ENCODE measurements at regions not wholly inside any gene's neighbourhood (a gene's known extent, or its start where the extent isn't known, plus 50 kb on each side); places are given as distances from the start of the nearest gene placed in this dataset.

DNA sequence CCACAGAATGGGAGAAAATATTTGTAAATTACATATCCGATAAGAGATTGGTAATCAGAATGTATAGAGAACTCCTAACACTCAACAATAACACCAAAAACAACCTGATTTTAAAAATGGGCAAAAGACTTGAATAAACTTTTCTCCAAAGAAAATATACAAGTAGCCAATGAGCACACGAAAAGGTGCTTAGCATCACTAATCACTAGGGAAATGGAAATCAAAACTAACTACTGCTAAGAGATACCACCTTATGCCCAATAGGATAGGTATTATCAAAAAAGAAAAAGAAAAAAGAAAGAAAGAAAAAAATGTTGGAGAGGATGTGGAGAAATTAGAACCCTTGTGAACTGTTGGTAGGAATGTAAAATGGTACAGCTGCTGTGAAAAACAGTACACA is 212.1 kb downstream of the TLR4 start:
- TF ChIP-seq BCL3 (IDR thresholded peaks at IDR 0.05; ENCODE audit: borderline replicate concordance, insufficient read depth, low read depth, low read length, poor library complexity, severe bottlenecking), result no peak
- TF ChIP-seq RFX5 (IDR thresholded peaks at IDR 0.05; ENCODE audit: low read depth, low read length), result peak; percentile 87
- FAIRE-seq, result no peak
- Histone ChIP-seq H3K36me3 (ENCODE audit: control insufficient read depth in 2 of 2, insufficient read depth in 2 of 2, low read length in 1 of 2) (no peaks in the 10 kb centered on the region), H4K20me1 (ENCODE audit: control insufficient read depth, insufficient read depth) (no peaks in the 10 kb centered on the region), H3K9ac (ENCODE audit: control insufficient read depth, insufficient read depth, low read length) (no peak overlapping the region), H2AFZ (ENCODE audit: control insufficient read depth, low read depth, low read length) (no peak overlapping the region), H3K9me3 (replicated peaks; ENCODE audit: control insufficient read depth, insufficient read depth, low read length) (no peaks in the 10 kb centered on the region), H3K4me3 (no peak overlapping the region), H3K4me2 (ENCODE audit: control insufficient read depth, insufficient read depth) (no peak overlapping the region), H3K79me2 (ENCODE audit: control insufficient read depth, insufficient read depth, low read length) (no peaks in the 10 kb centered on the region), H3K27me3 (replicated peaks in 1 of 2; ENCODE audit: control insufficient read depth in 2 of 2, insufficient read depth in 2 of 2, low read length in 1 of 2) (no peaks in the 10 kb centered on the region), H3K4me1 (ENCODE audit: control insufficient read depth, insufficient read depth, low read length) (no peaks in the 10 kb centered on the region), H3K27ac (ENCODE audit: control insufficient read depth, insufficient read depth) (no peak overlapping the region)
- ChIA-PET SMC1A (ENCODE audit: uncharacterized antibody, unreplicated experiment) (no interaction called here), RAD21 (ENCODE audit: unreplicated experiment) (no interaction called here), POLR2A (no interaction called here), CTCF (no interaction called here)
- 20% methylated on average over 2 of the region's 2 CpGs for WGBS (ENCODE audit: insufficient coverage, insufficient replicate concordance, low lambda C conversion rate, missing lambda C conversion rate)
- ATAC-seq, result peak; percentile 35; the same call in 1 of the 3 replicates
- no peak for DNase-seq (ENCODE audit: low read depth, low spot score)
- in situ Hi-C loops (cut with MboI), result no loop called here
- intact Hi-C loops (cut with micrococcal nuclease; ENCODE audit: unreplicated experiment), result no loop called here
- BruUV-seq (replicated peaks), result no TSS peak

- in situ Hi-C loops (cut with MboI) (no loop called here), intact Hi-C loops (cut with micrococcal nuclease; ENCODE audit: unreplicated experiment) (no loop called here)
- POLR2A ChIA-PET, result no interaction called here
- Histone ChIP-seq H2AFZ (ENCODE audit: control insufficient read depth, low read depth, low read length) (no peak overlapping the region), H3K4me3 (no peak overlapping the region), H4K20me1 (ENCODE audit: control insufficient read depth, insufficient read depth) (no peaks in the 10 kb centered on the region), H3K27me3 (replicated peaks in 1 of 2; ENCODE audit: control insufficient read depth in 2 of 2, insufficient read depth in 2 of 2, low read length in 1 of 2) (no peaks in the 10 kb centered on the region), H3K9me3 (replicated peaks; ENCODE audit: control insufficient read depth, insufficient read depth, low read length) (no peaks in the 10 kb centered on the region), H3K36me3 (ENCODE audit: control insufficient read depth in 2 of 2, insufficient read depth in 2 of 2, low read length in 1 of 2) (no peaks in the 10 kb centered on the region), H3K4me2 (ENCODE audit: control insufficient read depth, insufficient read depth) (no peak overlapping the region), H3K79me2 (ENCODE audit: control insufficient read depth, insufficient read depth, low read length) (no peaks in the 10 kb centered on the region), H3K27ac (ENCODE audit: control insufficient read depth, insufficient read depth) (no peak overlapping the region), H3K9ac (ENCODE audit: control insufficient read depth, insufficient read depth, low read length) (no peak overlapping the region), H3K4me1 (ENCODE audit: control insufficient read depth, insufficient read depth, low read length) (no peaks in the 10 kb centered on the region)
- no TSS peak for BruUV-seq (replicated peaks)
- FAIRE-seq, result no peak
- no peak for DNase-seq (ENCODE audit: low read depth, low spot score)
- CTCF ChIA-PET, result no interaction called here
- RAD21 ChIA-PET (ENCODE audit: unreplicated experiment), result no interaction called here
- SMC1A ChIA-PET (ENCODE audit: uncharacterized antibody, unreplicated experiment), result interaction anchor here (1.0 to 1.1 kb wide), 2 partner anchors 11 kb away, joined by 3 to 4 read pairs; no protein-coding TSS in a partner anchor
- 13% methylated on average over 6 of the region's 6 CpGs for WGBS (ENCODE audit: insufficient coverage, insufficient replicate concordance, low lambda C conversion rate, missing lambda C conversion rate)
- ATAC-seq, result peak; percentile 45; the same call in 1 of the 3 replicates
- no peak for TF ChIP-seq ZNF274 (IDR thresholded peaks at IDR 0.05; ENCODE audit: insufficient read depth, insufficient read length)
- TF ChIP-seq, protein P1, sequence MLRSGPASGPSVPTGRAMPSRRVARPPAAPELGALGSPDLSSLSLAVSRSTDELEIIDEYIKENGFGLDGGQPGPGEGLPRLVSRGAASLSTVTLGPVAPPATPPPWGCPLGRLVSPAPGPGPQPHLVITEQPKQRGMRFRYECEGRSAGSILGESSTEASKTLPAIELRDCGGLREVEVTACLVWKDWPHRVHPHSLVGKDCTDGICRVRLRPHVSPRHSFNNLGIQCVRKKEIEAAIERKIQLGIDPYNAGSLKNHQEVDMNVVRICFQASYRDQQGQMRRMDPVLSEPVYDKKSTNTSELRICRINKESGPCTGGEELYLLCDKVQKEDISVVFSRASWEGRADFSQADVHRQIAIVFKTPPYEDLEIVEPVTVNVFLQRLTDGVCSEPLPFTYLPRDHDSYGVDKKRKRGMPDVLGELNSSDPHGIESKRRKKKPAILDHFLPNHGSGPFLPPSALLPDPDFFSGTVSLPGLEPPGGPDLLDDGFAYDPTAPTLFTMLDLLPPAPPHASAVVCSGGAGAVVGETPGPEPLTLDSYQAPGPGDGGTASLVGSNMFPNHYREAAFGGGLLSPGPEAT (IDR thresholded peaks at IDR 0.05; ENCODE audit: low read depth), result no peak
- TF ChIP-seq ZNF622 (IDR thresholded peaks at IDR 0.05), result no peak
- TF ChIP-seq, protein P2, sequence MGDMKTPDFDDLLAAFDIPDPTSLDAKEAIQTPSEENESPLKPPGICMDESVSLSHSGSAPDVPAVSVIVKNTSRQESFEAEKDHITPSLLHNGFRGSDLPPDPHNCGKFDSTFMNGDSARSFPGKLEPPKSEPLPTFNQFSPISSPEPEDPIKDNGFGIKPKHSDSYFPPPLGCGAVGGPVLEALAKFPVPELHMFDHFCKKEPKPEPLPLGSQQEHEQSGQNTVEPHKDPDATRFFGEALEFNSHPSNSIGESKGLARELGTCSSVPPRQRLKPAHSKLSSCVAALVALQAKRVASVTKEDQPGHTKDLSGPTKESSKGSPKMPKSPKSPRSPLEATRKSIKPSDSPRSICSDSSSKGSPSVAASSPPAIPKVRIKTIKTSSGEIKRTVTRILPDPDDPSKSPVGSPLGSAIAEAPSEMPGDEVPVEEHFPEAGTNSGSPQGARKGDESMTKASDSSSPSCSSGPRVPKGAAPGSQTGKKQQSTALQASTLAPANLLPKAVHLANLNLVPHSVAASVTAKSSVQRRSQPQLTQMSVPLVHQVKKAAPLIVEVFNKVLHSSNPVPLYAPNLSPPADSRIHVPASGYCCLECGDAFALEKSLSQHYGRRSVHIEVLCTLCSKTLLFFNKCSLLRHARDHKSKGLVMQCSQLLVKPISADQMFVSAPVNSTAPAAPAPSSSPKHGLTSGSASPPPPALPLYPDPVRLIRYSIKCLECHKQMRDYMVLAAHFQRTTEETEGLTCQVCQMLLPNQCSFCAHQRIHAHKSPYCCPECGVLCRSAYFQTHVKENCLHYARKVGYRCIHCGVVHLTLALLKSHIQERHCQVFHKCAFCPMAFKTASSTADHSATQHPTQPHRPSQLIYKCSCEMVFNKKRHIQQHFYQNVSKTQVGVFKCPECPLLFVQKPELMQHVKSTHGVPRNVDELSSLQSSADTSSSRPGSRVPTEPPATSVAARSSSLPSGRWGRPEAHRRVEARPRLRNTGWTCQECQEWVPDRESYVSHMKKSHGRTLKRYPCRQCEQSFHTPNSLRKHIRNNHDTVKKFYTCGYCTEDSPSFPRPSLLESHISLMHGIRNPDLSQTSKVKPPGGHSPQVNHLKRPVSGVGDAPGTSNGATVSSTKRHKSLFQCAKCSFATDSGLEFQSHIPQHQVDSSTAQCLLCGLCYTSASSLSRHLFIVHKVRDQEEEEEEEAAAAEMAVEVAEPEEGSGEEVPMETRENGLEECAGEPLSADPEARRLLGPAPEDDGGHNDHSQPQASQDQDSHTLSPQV (IDR thresholded peaks at IDR 0.05), result no peak
- no peak for TF ChIP-seq RFX5 (IDR thresholded peaks at IDR 0.05; ENCODE audit: low read depth, low read length)
- TF ChIP-seq RELA (IDR thresholded peaks at IDR 0.05; ENCODE audit: borderline replicate concordance, partially characterized antibody), result no peak
- no peak for TF ChIP-seq CTCF (IDR thresholded peaks at IDR 0.05 in 2 of 3, conservative IDR thresholded peaks at IDR 0.05 in 1 of 3; ENCODE audit: control insufficient read depth in 2 of 3, extremely low read depth in 1 of 3, insufficient read depth in 1 of 3, low read depth in 3 of 3, low read length in 3 of 3)
Measured at GRCh38 chr9:117917873-117918272, 213.7 kb downstream of the TLR4 start.

Measured in GM12878 (cell line).